Heart right ventricle (tissue), 16 donors: ENCODE measurements at regions not wholly inside any gene's neighbourhood (a gene's known extent, or its start where the extent isn't known, plus 50 kb on each side); places are given as distances from the start of the nearest gene placed in this dataset.

Experiments used
- ATAC-seq, 8 donors: fragments of 200-7000 bp; cut with Tn5 transposase; one replicate each; pipeline ENCODE4 v1.9.1; 2020; ENCODE audit warnings: mild to moderate bottlenecking in 8 of 8, moderate library complexity in 8 of 8, moderate number of reproducible peaks in 1 of 8
- DNase-seq, 2 donors: peaks; one replicate each; pipeline ENCODE4 v3.0.0-alpha.2; 2020
- H3K27ac ChIP-seq, 10 donors: fragments of 200-600 bp; sonication (generic) in 2 of 10; one replicate each; pipeline versions ENCODE4 v1.5.0 to v1.8.0; 2020 to 2022; ENCODE audit warnings: mild to moderate bottlenecking in 3 of 10
- H3K27me3 ChIP-seq, 7 donors: fragments of 200-600 bp; one replicate each; pipeline ENCODE4 v1.8.0; 2021 to 2022; ENCODE audit warnings: mild to moderate bottlenecking in 2 of 7
- H3K36me3 ChIP-seq, 9 donors: fragments of 200-600 bp; sonication (generic) in 1 of 9; one replicate each; pipeline versions ENCODE4 v1.5.0 to v1.8.0; 2020 to 2022; ENCODE audit warnings: mild to moderate bottlenecking in 2 of 9
- H3K4me1 ChIP-seq, 9 donors: fragments of 200-600 bp; sonication (generic) in 1 of 9; one replicate each; pipeline versions ENCODE4 v1.5.0 to v1.8.0; 2020 to 2022; ENCODE audit warnings: mild to moderate bottlenecking in 4 of 9
- H3K4me3 ChIP-seq, 10 donors: fragments of 200-600 bp; sonication (generic) in 2 of 10; one replicate each; pipeline versions ENCODE4 v1.5.0 to v1.8.0; 2020 to 2022; ENCODE audit warnings: mild to moderate bottlenecking in 7 of 10, moderate library complexity in 2 of 10
- H3K9me3 ChIP-seq, 11 donors: fragments of 200-600 bp in 10 of 11; sonication (generic) in 2 of 11; one replicate each; pipeline versions ENCODE4 v1.5.0 to v1.8.0; 2013 to 2022; ENCODE audit warnings: mild to moderate bottlenecking in 2 of 11, control low read depth in 1 of 11, moderate library complexity in 1 of 11
- CTCF ChIP-seq, 9 donors: fragments of 200-600 bp; sonication (generic) in 2 of 9; IDR thresholded peaks; one replicate each; pipeline versions ENCODE4 v1.5.0 to v1.8.0; 2021 to 2022; ENCODE audit warnings: antibody characterized with exemption in 9 of 9, mild to moderate bottlenecking in 5 of 9, moderate library complexity in 1 of 9
- WGBS, 2 donors: extraction: QIAGEN DNeasy Blood & Tissue Kit; methylation state at CpG; one replicate each; pipeline ENCODE4 v1.1.7; 2013; ENCODE audit warnings: inconsistent platforms in 1 of 2; 5-methylcytosine and 5-hydroxymethylcytosine counted together
- intact Hi-C, 10 donors: fragments of 100-400 bp; cut with DNase I; formaldehyde crosslinking; loops; one replicate each; pipeline versions ENCODE4 v1.11.1 to v1.14.2; 2022
- donor health status: Arrhythmogenic right ventricular cardiomyopathy.
- donor health status: ischemic (EF 13 %, LVEDD 7.1; RV severe dilation, severe dysfunction).
- donor health status: healthy with polysubstance abuse.
- donor health status: DM: no; HTN: yes; CAD: no.
- donor health status: DM: no; HTN: no; CAD: no.
- donor health status: ischemic (EF 25% LVEDD 6.9; RV normal size, moderate dysfunction).
- donor health status: ischemic (EF 25% LVEDD 5.7; RV mildly dilated, moderate dysfunction).
- donor health status: healthy.
- donor health status: DM: yes; HTN: yes; CAD: no.
- donor health status: Ischemic cardiomyopathy.
- donor health status: ischemic (EF 35%, LVEDD 5.7; RV mildly dilated, moderate dysfunction).
- donor health status: nonischemic (EF 11% LVEDD 7.7; RV severe dilation, severe dysfunction).
- donor health status: DM: yes; HTN: yes; CAD: no.
- donor health status: PGD.
- donor health status: ischemic (EF 29% LVEDD 5.4; RV normal size, mild dysfunction).
- donor health status: nonischemic (EF 23%, LVEDD 6.1; RV moderate dilation, normal function).

GRCh38 chr14:51574009-51574408 lies 77.7 kb upstream of the FRMD6 start:
- Histone ChIP-seq H3K4me3 (no peak overlapping the region), H3K27me3 (no peaks in the 10 kb centered on the region), H3K36me3 (no peaks in the 10 kb centered on the region), H3K9me3 (no peaks in the 10 kb centered on the region), H3K27ac (no peak overlapping the region), H3K4me1 (no peaks in the 10 kb centered on the region)
- no peak for TF ChIP-seq CTCF (IDR thresholded peaks at IDR 0.05)
- ATAC-seq (no peak), DNase-seq (no peak)
- intact Hi-C loops = no loop called here

- WGBS, 2 donors = 73 to 82% methylated on average over 11 of the region's 11 CpGs
- no peak for TF ChIP-seq CTCF (IDR thresholded peaks at IDR 0.05)
- Histone ChIP-seq H3K4me3 (no peak overlapping the region), H3K27ac (peak overlapping the region in 1 of 10 donors; percentile 39), H3K27me3 (no peaks in the 10 kb centered on the region), H3K36me3 (no peaks in the 10 kb centered on the region), H3K9me3 (no peaks in the 10 kb centered on the region), H3K4me1 (no peaks in the 10 kb centered on the region)
- peak in 1 of 2 donors; percentile 7 for DNase-seq
- ATAC-seq = peak in 5 of 8 donors; percentile 43 to 69 (median 47)
- intact Hi-C loops = no loop called here
Measured at GRCh38 chr14:51575349-51576116, 76.2 kb upstream of the FRMD6 start.

- no peak overlapping the region for H3K4me3 ChIP-seq
- peak overlapping the region in 1 of 10 donors; percentile 39 for H3K27ac ChIP-seq
- TF ChIP-seq CTCF (IDR thresholded peaks at IDR 0.05) = no peak
- intact Hi-C loops = no loop called here
- no peak for ATAC-seq
- WGBS, 2 donors = 84% methylated on average over 3 of the region's 3 CpGs
- no peaks in the 10 kb centered on the region for H3K27me3 ChIP-seq
- H3K4me1 ChIP-seq = no peaks in the 10 kb centered on the region
- no peaks in the 10 kb centered on the region for H3K36me3 ChIP-seq
- H3K9me3 ChIP-seq = no peaks in the 10 kb centered on the region
- DNase-seq = no peak
Measured at GRCh38 chr14:51576117-51576430, 75.6 kb upstream of the FRMD6 start.

- Histone ChIP-seq H3K4me3 (no peak overlapping the region), H3K27me3 (no peaks in the 10 kb centered on the region), H3K9me3 (no peaks in the 10 kb centered on the region), H3K36me3 (no peaks in the 10 kb centered on the region), H3K4me1 (no peaks in the 10 kb centered on the region), H3K27ac (no peak overlapping the region)
- no peak for DNase-seq
- ATAC-seq = no peak
- no peak for TF ChIP-seq CTCF (IDR thresholded peaks at IDR 0.05)
- intact Hi-C loops = no loop called here
- 80 to 84% methylated on average over 1 of the region's 1 CpG for WGBS, 2 donors
Measured at GRCh38 chr14:51576879-51577278, 74.8 kb upstream of the FRMD6 start.
